ENCODE measurements at regions not wholly inside any gene's neighbourhood (a gene's known extent, or its start where the extent isn't known, plus 50 kb on each side); places are given as distances from the start of the nearest gene placed in this dataset.
"Not testable (repeated sequence)": the region's sequence is repeated elsewhere in the genome, so short reads cannot be mapped to it uniquely, and the experiment has no call there.

DNA sequence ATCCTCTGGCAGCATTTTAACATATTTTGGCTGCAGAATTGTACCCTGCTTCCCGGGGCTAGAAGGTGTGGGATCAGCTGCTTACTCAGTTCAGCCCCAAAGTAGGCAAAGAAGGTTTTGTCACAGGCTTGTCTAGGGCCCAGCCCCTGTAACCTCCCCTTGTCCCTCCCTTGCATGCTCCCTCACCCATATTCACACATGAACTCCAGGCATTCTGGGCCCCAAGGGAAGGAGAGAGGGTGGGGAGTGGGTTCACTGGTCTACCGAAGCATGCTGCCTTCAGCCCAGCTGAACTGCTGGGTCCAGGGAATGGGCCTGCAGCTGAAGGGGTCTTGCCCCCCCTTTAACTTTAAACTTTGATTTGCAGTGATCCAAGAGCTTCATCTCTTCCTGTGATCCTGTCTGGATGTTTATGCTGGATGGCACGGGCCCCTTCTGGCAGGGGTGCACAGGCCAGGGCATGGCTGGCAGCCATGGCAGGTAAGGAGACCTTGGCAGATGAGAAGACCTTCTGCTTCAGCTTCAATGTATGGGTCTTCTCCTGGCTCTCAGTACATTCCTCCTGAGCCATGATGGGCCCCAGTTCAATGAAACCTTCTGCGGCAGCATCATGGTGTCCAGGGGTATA is 513.6 kb upstream of the WSB1 start:
- H3K4me3 ChIP-seq (ENCODE audit: low read length in 2 of 2); H3K4me1 ChIP-seq (ENCODE audit: control insufficient read depth in 2 of 2, insufficient read depth in 2 of 2, low read length in 2 of 2); H3K27me3 ChIP-seq (ENCODE audit: control insufficient read depth in 2 of 2, insufficient read depth in 2 of 2, low read length in 2 of 2); H3K9ac ChIP-seq (ENCODE audit: low read depth in 1 of 2, low read length in 2 of 2); H3K27ac ChIP-seq (ENCODE audit: low read depth in 2 of 2, low read length in 2 of 2); H3K36me3 ChIP-seq (ENCODE audit: control insufficient read depth in 2 of 2, insufficient read depth in 2 of 2, low read length in 2 of 2): not testable (repeated sequence)
- H3K9me3 ChIP-seq (ENCODE audit: control insufficient read depth in 2 of 2, low read length in 2 of 2): peaks cover 7 to 15% of the 10 kb centered on the region in 2 donors

DNA sequence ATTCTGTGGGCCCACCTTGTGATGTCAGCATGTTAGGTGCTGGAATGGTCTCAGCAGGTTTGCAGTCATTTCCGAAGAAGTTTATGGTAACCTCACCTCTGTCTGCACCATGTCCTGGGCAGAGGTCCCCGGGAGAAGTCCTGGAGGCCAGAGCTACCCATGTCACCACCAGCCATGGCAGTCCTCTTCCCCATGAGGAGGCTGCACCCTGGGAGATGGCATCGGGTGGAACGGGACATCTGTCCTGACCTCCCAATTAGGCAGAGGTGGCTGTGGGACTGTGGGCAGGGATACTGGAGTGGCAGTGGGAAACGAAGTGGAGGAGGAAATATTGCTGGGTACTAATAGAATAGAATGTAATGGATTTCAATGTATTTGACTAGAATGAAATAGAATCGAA is 511.8 kb upstream of the WSB1 start:
- H3K9me3 ChIP-seq (ENCODE audit: control insufficient read depth in 2 of 2, low read length in 2 of 2): peaks cover 7 to 20% of the 10 kb centered on the region in 2 donors
- H3K4me3 ChIP-seq (ENCODE audit: low read length in 2 of 2): peak overlapping the region in 1 of 2 donors; percentile 6
- no peak overlapping the region for H3K27ac ChIP-seq (ENCODE audit: low read depth in 2 of 2, low read length in 2 of 2)
- H3K4me1 ChIP-seq (ENCODE audit: control insufficient read depth in 2 of 2, insufficient read depth in 2 of 2, low read length in 2 of 2): no peaks in the 10 kb centered on the region
- H3K9ac ChIP-seq (ENCODE audit: low read depth in 1 of 2, low read length in 2 of 2): no peak overlapping the region
- no peaks in the 10 kb centered on the region for H3K36me3 ChIP-seq (ENCODE audit: control insufficient read depth in 2 of 2, insufficient read depth in 2 of 2, low read length in 2 of 2)
- no peaks in the 10 kb centered on the region for H3K27me3 ChIP-seq (ENCODE audit: control insufficient read depth in 2 of 2, insufficient read depth in 2 of 2, low read length in 2 of 2)

DNA sequence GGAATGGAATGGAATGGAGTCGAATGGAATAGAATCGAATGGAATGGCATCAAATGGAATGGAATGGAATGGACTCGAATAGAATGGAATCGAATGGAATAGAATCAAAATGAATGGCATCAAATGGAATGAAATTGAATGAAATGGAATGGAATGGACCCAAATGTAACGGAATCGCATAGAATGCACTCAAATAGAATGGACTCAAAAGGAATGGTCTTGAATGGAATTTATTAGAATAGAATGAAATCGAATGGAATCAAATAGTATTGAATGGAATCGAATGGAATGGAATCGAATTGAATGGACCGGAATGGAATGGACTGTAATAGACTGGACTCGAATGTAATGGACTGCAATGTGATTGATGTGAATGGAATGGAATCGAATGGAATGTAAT is 501.4 kb upstream of the WSB1 start:
- Histone ChIP-seq H3K9me3 (ENCODE audit: control insufficient read depth in 2 of 2, low read length in 2 of 2) (peaks cover 19 to 41% of the 10 kb centered on the region in 2 donors), H3K4me1 (ENCODE audit: control insufficient read depth in 2 of 2, insufficient read depth in 2 of 2, low read length in 2 of 2) (no peaks in the 10 kb centered on the region), H3K4me3 (ENCODE audit: low read length in 2 of 2) (no peak overlapping the region), H3K27me3 (ENCODE audit: control insufficient read depth in 2 of 2, insufficient read depth in 2 of 2, low read length in 2 of 2) (no peaks in the 10 kb centered on the region), H3K9ac (ENCODE audit: low read depth in 1 of 2, low read length in 2 of 2) (no peak overlapping the region), H3K36me3 (ENCODE audit: control insufficient read depth in 2 of 2, insufficient read depth in 2 of 2, low read length in 2 of 2) (no peaks in the 10 kb centered on the region), H3K27ac (ENCODE audit: low read depth in 2 of 2, low read length in 2 of 2) (no peak overlapping the region)

DNA sequence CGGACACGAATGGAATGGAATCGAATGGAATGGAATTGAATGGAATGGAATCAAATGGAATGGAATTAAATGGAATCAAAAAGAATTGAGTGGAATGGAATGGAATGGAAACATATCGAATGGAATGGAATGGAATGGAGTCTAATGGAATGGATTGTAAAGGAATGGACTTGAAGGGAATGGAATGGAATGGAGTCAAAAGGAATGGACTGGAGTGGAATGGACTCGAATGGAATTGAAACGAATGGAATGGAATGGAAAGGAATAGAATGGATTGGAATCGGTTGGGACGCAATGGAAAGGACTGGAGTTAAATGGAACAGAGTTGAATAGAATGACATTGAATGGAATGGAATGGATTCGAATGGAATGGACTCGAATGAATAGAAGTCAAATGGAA is 486.9 kb upstream of the WSB1 start:
- Histone ChIP-seq H3K9ac (ENCODE audit: low read depth in 1 of 2, low read length in 2 of 2) (no peak overlapping the region), H3K4me3 (ENCODE audit: low read length in 2 of 2) (no peak overlapping the region), H3K4me1 (ENCODE audit: control insufficient read depth in 2 of 2, insufficient read depth in 2 of 2, low read length in 2 of 2) (no peaks in the 10 kb centered on the region), H3K27me3 (ENCODE audit: control insufficient read depth in 2 of 2, insufficient read depth in 2 of 2, low read length in 2 of 2) (no peaks in the 10 kb centered on the region), H3K27ac (ENCODE audit: low read depth in 2 of 2, low read length in 2 of 2) (no peak overlapping the region), H3K9me3 (ENCODE audit: control insufficient read depth in 2 of 2, low read length in 2 of 2) (peaks cover 19 to 28% of the 10 kb centered on the region in 2 donors), H3K36me3 (ENCODE audit: control insufficient read depth in 2 of 2, insufficient read depth in 2 of 2, low read length in 2 of 2) (no peaks in the 10 kb centered on the region)

DNA sequence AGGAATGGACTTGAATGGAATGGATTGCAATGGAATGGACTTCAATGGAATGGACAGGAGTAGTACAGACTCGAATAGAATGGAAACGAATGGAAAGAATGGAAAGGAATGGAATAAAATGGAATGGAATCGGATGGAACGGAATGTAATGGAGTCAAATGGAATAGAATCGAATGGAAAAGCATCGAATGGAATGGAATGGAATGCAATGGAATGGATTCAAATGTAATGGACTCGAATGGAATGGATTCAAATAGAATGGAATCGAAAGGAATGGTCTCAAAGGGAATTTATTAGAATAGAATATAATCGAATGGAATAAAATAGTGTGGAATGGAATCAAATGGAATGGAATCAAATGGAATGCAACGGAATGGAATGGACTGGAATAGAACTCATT is 484.9 kb upstream of the WSB1 start:
- no peak overlapping the region for H3K27ac ChIP-seq (ENCODE audit: low read depth in 2 of 2, low read length in 2 of 2)
- H3K4me1 ChIP-seq (ENCODE audit: control insufficient read depth in 2 of 2, insufficient read depth in 2 of 2, low read length in 2 of 2): no peaks in the 10 kb centered on the region
- no peak overlapping the region for H3K4me3 ChIP-seq (ENCODE audit: low read length in 2 of 2)
- no peak overlapping the region for H3K9ac ChIP-seq (ENCODE audit: low read depth in 1 of 2, low read length in 2 of 2)
- H3K36me3 ChIP-seq (ENCODE audit: control insufficient read depth in 2 of 2, insufficient read depth in 2 of 2, low read length in 2 of 2): no peaks in the 10 kb centered on the region
- H3K27me3 ChIP-seq (ENCODE audit: control insufficient read depth in 2 of 2, insufficient read depth in 2 of 2, low read length in 2 of 2): no peaks in the 10 kb centered on the region
- H3K9me3 ChIP-seq (ENCODE audit: control insufficient read depth in 2 of 2, low read length in 2 of 2): peaks cover 11 to 20% of the 10 kb centered on the region in 2 donors

DNA sequence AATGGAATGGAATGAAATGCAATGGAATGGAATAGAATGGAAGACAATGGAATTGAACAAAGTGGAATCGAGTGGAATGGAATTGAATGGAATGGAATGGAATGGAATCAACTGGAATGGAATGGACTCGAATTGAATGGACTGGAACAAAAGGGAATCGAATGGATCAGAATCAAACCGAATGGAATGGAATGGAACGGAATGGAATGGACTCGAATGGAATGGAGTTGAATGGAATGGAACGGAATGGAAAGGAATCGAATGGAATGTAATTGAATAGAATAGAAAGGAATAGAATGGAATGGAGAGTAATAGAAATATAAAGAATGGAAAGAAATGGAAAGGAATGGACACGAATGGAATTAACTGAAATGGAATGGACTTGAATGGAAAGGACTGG is 475.2 kb upstream of the WSB1 start:
- no peaks in the 10 kb centered on the region for H3K27me3 ChIP-seq (ENCODE audit: control insufficient read depth in 2 of 2, insufficient read depth in 2 of 2, low read length in 2 of 2)
- H3K9me3 ChIP-seq (ENCODE audit: control insufficient read depth in 2 of 2, low read length in 2 of 2): peaks cover 17 to 65% of the 10 kb centered on the region in 2 donors
- H3K4me1 ChIP-seq (ENCODE audit: control insufficient read depth in 2 of 2, insufficient read depth in 2 of 2, low read length in 2 of 2): no peaks in the 10 kb centered on the region
- H3K36me3 ChIP-seq (ENCODE audit: control insufficient read depth in 2 of 2, insufficient read depth in 2 of 2, low read length in 2 of 2): no peaks in the 10 kb centered on the region
- no peak overlapping the region for H3K9ac ChIP-seq (ENCODE audit: low read depth in 1 of 2, low read length in 2 of 2)
- H3K27ac ChIP-seq (ENCODE audit: low read depth in 2 of 2, low read length in 2 of 2): no peak overlapping the region
- no peak overlapping the region for H3K4me3 ChIP-seq (ENCODE audit: low read length in 2 of 2)
